ENCODE measurements at regions not wholly inside any gene's neighbourhood (a gene's known extent, or its start where the extent isn't known, plus 50 kb on each side); places are given as distances from the start of the nearest gene placed in this dataset.

GRCh38 chr7:115680921-115681320 lies 349.6 kb downstream of the TFEC start:
- Mint-ChIP-seq H3K4me3 (ENCODE audit: unreplicated experiment) (no peak overlapping the region), H3K27ac (ENCODE audit: low read depth, unreplicated experiment) (no peak overlapping the region), H3K4me1 (ENCODE audit: insufficient read depth, unreplicated experiment) (no peaks in the 10 kb centered on the region), H3K9me3 (ENCODE audit: unreplicated experiment) (no peaks in the 10 kb centered on the region), H3K36me3 (ENCODE audit: insufficient read depth, unreplicated experiment) (no peaks in the 10 kb centered on the region), H3K27me3 (ENCODE audit: insufficient read depth, unreplicated experiment) (peaks cover 87% of the 10 kb centered on the region)
- ChIA-PET CTCF (interaction anchor here (0.6 to 2.4 kb wide), 8 partner anchors 10 to 1928 kb away, joined by 3 to 11 read pairs (median 4); no protein-coding TSS in a partner anchor), POLR2A (no interaction called here)
- intact Hi-C loops (cut with micrococcal nuclease), result loop anchor here (10.0 kb wide), 1 partner anchor 326 kb away; no protein-coding TSS in a partner anchor
- TF ChIP-seq, protein P1, sequence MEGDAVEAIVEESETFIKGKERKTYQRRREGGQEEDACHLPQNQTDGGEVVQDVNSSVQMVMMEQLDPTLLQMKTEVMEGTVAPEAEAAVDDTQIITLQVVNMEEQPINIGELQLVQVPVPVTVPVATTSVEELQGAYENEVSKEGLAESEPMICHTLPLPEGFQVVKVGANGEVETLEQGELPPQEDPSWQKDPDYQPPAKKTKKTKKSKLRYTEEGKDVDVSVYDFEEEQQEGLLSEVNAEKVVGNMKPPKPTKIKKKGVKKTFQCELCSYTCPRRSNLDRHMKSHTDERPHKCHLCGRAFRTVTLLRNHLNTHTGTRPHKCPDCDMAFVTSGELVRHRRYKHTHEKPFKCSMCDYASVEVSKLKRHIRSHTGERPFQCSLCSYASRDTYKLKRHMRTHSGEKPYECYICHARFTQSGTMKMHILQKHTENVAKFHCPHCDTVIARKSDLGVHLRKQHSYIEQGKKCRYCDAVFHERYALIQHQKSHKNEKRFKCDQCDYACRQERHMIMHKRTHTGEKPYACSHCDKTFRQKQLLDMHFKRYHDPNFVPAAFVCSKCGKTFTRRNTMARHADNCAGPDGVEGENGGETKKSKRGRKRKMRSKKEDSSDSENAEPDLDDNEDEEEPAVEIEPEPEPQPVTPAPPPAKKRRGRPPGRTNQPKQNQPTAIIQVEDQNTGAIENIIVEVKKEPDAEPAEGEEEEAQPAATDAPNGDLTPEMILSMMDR (IDR thresholded peaks at IDR 0.05; ENCODE audit: unreplicated experiment), result no peak
- no peak for DNase-seq (ENCODE audit: unreplicated experiment)
- no TSS peak for BruUV-seq (replicated peaks)

DNA sequence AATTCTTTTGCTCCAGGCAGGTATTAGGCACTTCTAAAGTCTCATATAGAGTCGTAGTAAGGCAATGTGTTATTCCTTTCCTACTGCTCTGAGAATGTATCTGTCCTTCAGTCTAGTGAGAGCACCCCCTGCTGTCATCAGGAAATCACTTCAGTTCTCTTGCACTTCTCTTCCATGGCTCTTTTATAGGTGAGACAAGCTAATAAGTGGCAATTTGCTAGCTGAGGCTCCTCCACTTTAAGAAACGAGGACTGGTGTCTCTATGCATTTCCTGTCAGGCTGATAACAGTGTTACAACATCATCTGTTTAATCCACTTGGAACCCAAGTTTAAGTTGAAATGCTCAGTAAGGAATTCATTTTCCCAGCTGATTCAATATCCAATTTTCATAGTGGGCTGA lies 350.6 kb downstream of the TFEC start:
- H3K27ac Mint-ChIP-seq (ENCODE audit: low read depth, unreplicated experiment), result no peak overlapping the region
- ChIA-PET CTCF (interaction anchor here (0.6 to 2.4 kb wide), 18 partner anchors 9 to 1927 kb away, joined by 3 to 11 read pairs (median 3); no protein-coding TSS in a partner anchor), POLR2A (no interaction called here)
- no peaks in the 10 kb centered on the region for H3K4me1 Mint-ChIP-seq (ENCODE audit: insufficient read depth, unreplicated experiment)
- intact Hi-C loops (cut with micrococcal nuclease), result loop anchor here (5.0 to 10.0 kb wide), 2 partner anchors 325 to 813 kb away; no protein-coding TSS in a partner anchor
- TF ChIP-seq, protein P1 (IDR thresholded peaks at IDR 0.05; ENCODE audit: unreplicated experiment), result peak; percentile 38
- no peak overlapping the region for H3K4me3 Mint-ChIP-seq (ENCODE audit: unreplicated experiment)
- peaks cover 93% of the 10 kb centered on the region for H3K27me3 Mint-ChIP-seq (ENCODE audit: insufficient read depth, unreplicated experiment)
- BruUV-seq (replicated peaks), result no TSS peak
- peak; percentile 48 for DNase-seq (ENCODE audit: unreplicated experiment)
- no peaks in the 10 kb centered on the region for H3K36me3 Mint-ChIP-seq (ENCODE audit: insufficient read depth, unreplicated experiment)
- no peaks in the 10 kb centered on the region for H3K9me3 Mint-ChIP-seq (ENCODE audit: unreplicated experiment)

GRCh38 chr7:115679423-115679822 lies 351.1 kb downstream of the TFEC start:
- CTCF ChIA-PET, result interaction anchor here (0.6 to 2.4 kb wide), 5 partner anchors 9 to 1460 kb away, joined by 3 to 11 read pairs (median 3); no protein-coding TSS in a partner anchor
- H3K27me3 Mint-ChIP-seq (ENCODE audit: insufficient read depth, unreplicated experiment), result peaks cover 97% of the 10 kb centered on the region
- H3K27ac Mint-ChIP-seq (ENCODE audit: low read depth, unreplicated experiment), result no peak overlapping the region
- TF ChIP-seq, protein P1 (IDR thresholded peaks at IDR 0.05; ENCODE audit: unreplicated experiment), result no peak
- POLR2A ChIA-PET, result no interaction called here
- H3K36me3 Mint-ChIP-seq (ENCODE audit: insufficient read depth, unreplicated experiment), result no peaks in the 10 kb centered on the region
- no peaks in the 10 kb centered on the region for H3K4me1 Mint-ChIP-seq (ENCODE audit: insufficient read depth, unreplicated experiment)
- intact Hi-C loops (cut with micrococcal nuclease), result loop anchor here (5.0 kb wide), 1 partner anchor 812 kb away; no protein-coding TSS in a partner anchor
- H3K9me3 Mint-ChIP-seq (ENCODE audit: unreplicated experiment), result no peaks in the 10 kb centered on the region
- DNase-seq (ENCODE audit: unreplicated experiment), result no peak
- H3K4me3 Mint-ChIP-seq (ENCODE audit: unreplicated experiment), result no peak overlapping the region
- BruUV-seq (replicated peaks), result no TSS peak

- no peaks in the 10 kb centered on the region for H3K36me3 Mint-ChIP-seq (ENCODE audit: insufficient read depth, unreplicated experiment)
- intact Hi-C loops (cut with micrococcal nuclease), result loop anchor here (5.0 kb wide), 1 partner anchor 811 kb away; no protein-coding TSS in a partner anchor
- TF ChIP-seq, protein P1 (IDR thresholded peaks at IDR 0.05; ENCODE audit: unreplicated experiment), result no peak
- H3K4me1 Mint-ChIP-seq (ENCODE audit: insufficient read depth, unreplicated experiment), result no peaks in the 10 kb centered on the region
- no peak overlapping the region for H3K27ac Mint-ChIP-seq (ENCODE audit: low read depth, unreplicated experiment)
- DNase-seq (ENCODE audit: unreplicated experiment), result no peak
- CTCF ChIA-PET, result interaction anchor here (1.0 to 2.4 kb wide), 3 partner anchors 18 to 813 kb away, joined by 3 to 11 read pairs (median 4); no protein-coding TSS in a partner anchor
- POLR2A ChIA-PET, result no interaction called here
- H3K9me3 Mint-ChIP-seq (ENCODE audit: unreplicated experiment), result no peaks in the 10 kb centered on the region
- no TSS peak for BruUV-seq (replicated peaks)
- peaks cover 97% of the 10 kb centered on the region for H3K27me3 Mint-ChIP-seq (ENCODE audit: insufficient read depth, unreplicated experiment)
- no peak overlapping the region for H3K4me3 Mint-ChIP-seq (ENCODE audit: unreplicated experiment)
These were observed 352.2 kb downstream of the TFEC start for GRCh38 chr7:115678086-115678982.
